ENCODE measurements at regions not wholly inside any gene's neighbourhood (a gene's known extent, or its start where the extent isn't known, plus 50 kb on each side); places are given as distances from the start of the nearest gene placed in this dataset.

DNA sequence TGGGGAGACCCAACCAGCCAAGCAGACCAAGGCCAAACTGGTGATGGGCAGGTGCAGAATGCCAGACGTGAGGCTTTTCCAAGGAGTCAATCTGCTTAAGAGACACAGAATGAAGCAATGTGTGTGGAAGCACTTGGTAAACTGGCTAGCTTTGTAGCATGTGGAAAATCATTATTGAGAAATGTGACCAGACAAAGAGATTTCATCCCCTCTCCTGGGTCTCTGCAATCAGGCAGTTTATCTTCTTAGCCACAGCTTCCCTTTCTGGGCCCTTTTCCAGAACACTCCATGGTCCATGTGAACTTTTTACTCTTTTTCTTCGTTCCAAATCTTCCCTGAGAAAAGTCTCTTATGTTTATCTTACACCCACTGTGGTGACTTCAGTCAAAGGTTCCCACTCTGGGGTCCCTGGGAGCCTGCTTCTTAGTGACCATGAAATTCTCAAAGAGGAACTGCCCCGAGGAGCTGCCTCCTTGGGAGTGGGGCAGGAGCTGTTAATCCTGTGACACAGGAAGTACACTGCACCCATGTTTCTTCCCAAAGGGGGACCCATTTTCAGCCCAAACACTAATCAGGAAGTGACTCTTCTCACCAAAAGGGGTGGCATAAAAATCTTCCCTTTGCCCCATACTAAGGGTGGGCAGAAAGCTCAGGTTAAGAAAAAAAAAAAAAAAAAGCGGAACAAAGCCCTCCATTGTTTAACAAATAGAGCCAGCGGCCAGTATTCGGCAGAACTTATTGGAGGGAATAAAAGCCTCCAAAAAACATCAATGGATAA lies 346.2 kb upstream of the ASIC2 start:
- no peaks in the 10 kb centered on the region for H3K27me3 ChIP-seq (ENCODE audit: control insufficient read depth, insufficient read depth, low read length)
- no peak overlapping the region for H3K27ac ChIP-seq (ENCODE audit: low read depth, low read length)
- no peak for DNase-seq (ENCODE audit: low read depth, low spot score)
- no peak overlapping the region for H3K4me3 ChIP-seq (ENCODE audit: low read depth, low read length)
- POLR2A ChIA-PET = no interaction called here
- CTCF ChIA-PET = no interaction called here
- TF ChIP-seq, protein P1, sequence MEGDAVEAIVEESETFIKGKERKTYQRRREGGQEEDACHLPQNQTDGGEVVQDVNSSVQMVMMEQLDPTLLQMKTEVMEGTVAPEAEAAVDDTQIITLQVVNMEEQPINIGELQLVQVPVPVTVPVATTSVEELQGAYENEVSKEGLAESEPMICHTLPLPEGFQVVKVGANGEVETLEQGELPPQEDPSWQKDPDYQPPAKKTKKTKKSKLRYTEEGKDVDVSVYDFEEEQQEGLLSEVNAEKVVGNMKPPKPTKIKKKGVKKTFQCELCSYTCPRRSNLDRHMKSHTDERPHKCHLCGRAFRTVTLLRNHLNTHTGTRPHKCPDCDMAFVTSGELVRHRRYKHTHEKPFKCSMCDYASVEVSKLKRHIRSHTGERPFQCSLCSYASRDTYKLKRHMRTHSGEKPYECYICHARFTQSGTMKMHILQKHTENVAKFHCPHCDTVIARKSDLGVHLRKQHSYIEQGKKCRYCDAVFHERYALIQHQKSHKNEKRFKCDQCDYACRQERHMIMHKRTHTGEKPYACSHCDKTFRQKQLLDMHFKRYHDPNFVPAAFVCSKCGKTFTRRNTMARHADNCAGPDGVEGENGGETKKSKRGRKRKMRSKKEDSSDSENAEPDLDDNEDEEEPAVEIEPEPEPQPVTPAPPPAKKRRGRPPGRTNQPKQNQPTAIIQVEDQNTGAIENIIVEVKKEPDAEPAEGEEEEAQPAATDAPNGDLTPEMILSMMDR (IDR thresholded peaks at IDR 0.05; ENCODE audit: low read depth, low read length) = no peak
- H3K9me3 ChIP-seq (ENCODE audit: control insufficient read depth, insufficient read depth, low read length) = peaks cover 10% of the 10 kb centered on the region; the same call in 1 of the 2 replicates

DNA sequence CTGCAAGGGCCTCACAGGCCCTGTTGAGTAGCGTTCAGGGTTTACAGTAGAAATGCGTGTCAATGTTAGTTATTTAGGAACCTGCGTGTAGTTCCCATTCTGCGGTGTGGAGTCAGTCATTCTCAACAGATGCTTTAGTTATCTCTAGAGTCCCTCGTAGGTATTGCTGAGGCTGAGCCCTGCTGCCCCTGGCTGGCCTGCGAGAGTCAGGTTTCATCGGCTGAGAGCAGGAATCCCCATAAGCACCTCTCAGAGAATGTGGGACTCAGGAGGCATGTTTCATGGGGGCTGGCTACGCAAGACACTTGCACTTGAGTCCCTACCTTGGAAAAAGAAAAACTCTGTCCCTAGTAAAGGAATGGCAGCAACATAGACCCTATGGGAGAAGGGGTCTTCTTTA lies 347.5 kb upstream of the ASIC2 start:
- H3K4me3 ChIP-seq (ENCODE audit: low read depth, low read length) = no peak overlapping the region
- TF ChIP-seq, protein P1 (IDR thresholded peaks at IDR 0.05; ENCODE audit: low read depth, low read length) = no peak
- no peak for DNase-seq (ENCODE audit: low read depth, low spot score)
- H3K9me3 ChIP-seq (ENCODE audit: control insufficient read depth, insufficient read depth, low read length) = peaks cover 10% of the 10 kb centered on the region; the same call in 1 of the 2 replicates
- ChIA-PET CTCF (no interaction called here), POLR2A (no interaction called here)
- H3K27me3 ChIP-seq (ENCODE audit: control insufficient read depth, insufficient read depth, low read length) = no peaks in the 10 kb centered on the region
- H3K27ac ChIP-seq (ENCODE audit: low read depth, low read length) = no peak overlapping the region

DNA sequence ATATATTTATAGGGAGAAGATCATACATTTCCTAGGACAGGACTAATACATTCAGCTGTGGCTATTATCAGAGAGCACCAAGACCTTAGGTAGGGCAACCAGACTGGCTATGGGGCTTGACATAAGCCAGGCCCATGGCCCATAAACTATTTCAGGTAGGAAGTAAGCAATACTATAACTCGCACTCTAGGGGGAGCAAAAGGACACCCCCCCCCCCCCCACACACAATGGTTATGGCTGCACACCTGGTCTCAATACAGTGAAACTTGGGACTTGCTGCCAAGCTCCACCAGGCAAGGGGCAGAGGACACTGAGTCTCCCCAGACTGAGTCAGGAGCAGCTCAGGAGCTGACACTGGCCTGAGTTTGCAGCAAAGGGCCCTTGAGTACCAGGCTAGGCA lies 348.9 kb upstream of the ASIC2 start:
- CTCF ChIA-PET = no interaction called here
- Histone ChIP-seq H3K27ac (ENCODE audit: low read depth, low read length) (no peak overlapping the region), H3K4me3 (ENCODE audit: low read depth, low read length) (no peak overlapping the region), H3K9me3 (ENCODE audit: control insufficient read depth, insufficient read depth, low read length) (peaks cover 10% of the 10 kb centered on the region; the same call in 1 of the 2 replicates), H3K27me3 (ENCODE audit: control insufficient read depth, insufficient read depth, low read length) (no peaks in the 10 kb centered on the region)
- POLR2A ChIA-PET = no interaction called here
- TF ChIP-seq, protein P1 (IDR thresholded peaks at IDR 0.05; ENCODE audit: low read depth, low read length) = no peak
- DNase-seq (ENCODE audit: low read depth, low spot score) = no peak

DNA sequence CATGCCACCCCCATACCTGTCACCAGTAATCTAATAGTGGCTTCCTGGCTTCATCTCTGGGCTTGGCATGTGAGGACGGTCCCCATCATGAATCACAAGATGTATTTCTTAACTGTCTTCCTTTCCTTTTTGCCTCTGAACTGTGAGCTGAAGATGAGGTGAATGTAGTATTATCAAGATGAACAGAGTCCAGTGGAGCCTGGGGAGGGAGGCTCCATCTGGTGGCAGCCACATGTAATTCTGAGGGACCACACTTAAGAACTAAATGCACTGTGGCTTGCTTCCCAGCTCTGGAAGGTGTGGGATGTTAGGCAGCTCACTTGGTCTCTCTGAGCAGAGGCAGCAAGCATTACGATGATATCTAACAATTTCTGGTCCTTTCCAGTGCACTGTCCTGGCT lies 354.9 kb upstream of the ASIC2 start:
- Histone ChIP-seq H3K27ac (ENCODE audit: low read depth, low read length) (no peak overlapping the region), H3K4me3 (ENCODE audit: low read depth, low read length) (no peak overlapping the region), H3K9me3 (ENCODE audit: control insufficient read depth, insufficient read depth, low read length) (no peaks in the 10 kb centered on the region; the same call in 1 of the 2 replicates), H3K27me3 (ENCODE audit: control insufficient read depth, insufficient read depth, low read length) (no peaks in the 10 kb centered on the region)
- DNase-seq (ENCODE audit: low read depth, low spot score) = no peak
- TF ChIP-seq, protein P1 (IDR thresholded peaks at IDR 0.05; ENCODE audit: low read depth, low read length) = peak; percentile 33
- POLR2A ChIA-PET = no interaction called here
- CTCF ChIA-PET = no interaction called here

DNA sequence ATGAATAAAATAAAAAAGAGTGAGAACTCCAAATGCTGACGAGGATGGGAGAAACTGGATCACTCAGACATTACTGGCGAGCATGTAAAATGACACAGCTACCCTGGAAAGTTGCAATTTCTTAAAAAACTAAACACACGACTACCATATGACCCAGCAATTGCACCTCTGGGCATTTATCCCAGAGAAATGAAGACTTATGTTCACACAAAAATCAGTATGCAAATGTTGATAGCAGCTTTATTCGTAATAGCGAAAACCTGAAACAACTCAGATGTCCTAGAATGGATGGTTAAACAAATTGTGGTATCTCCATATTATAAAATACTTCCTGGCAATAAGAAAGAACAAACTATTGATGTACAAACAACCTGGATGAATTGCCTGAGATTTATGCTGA lies 357.2 kb upstream of the ASIC2 start:
- Histone ChIP-seq H3K27me3 (ENCODE audit: control insufficient read depth, insufficient read depth, low read length) (no peaks in the 10 kb centered on the region), H3K27ac (ENCODE audit: low read depth, low read length) (no peak overlapping the region), H3K9me3 (ENCODE audit: control insufficient read depth, insufficient read depth, low read length) (no peaks in the 10 kb centered on the region; the same call in 1 of the 2 replicates), H3K4me3 (ENCODE audit: low read depth, low read length) (no peak overlapping the region)
- TF ChIP-seq, protein P1 (IDR thresholded peaks at IDR 0.05; ENCODE audit: low read depth, low read length) = no peak
- CTCF ChIA-PET = no interaction called here
- POLR2A ChIA-PET = no interaction called here
- DNase-seq (ENCODE audit: low read depth, low spot score) = no peak

Measured in AG04450 (cell line).